Colonic mucosa (tissue), 4 donors: ENCODE measurements at regions not wholly inside any gene's neighbourhood (a gene's known extent, or its start where the extent isn't known, plus 50 kb on each side); places are given as distances from the start of the nearest gene placed in this dataset.

ENCODE experiments used
- DNase-seq: peaks from one replicate; pipeline ENCODE4 v3.0.0-alpha.2; 2020
- H3K27ac ChIP-seq: fragments of 200-600 bp; one replicate; pipeline ENCODE4 v1.8.0; 2021
- H3K27me3 ChIP-seq: fragments of 200-600 bp; one replicate; pipeline ENCODE4 v1.8.0; 2021
- H3K36me3 ChIP-seq: fragments of 200-600 bp; one replicate; pipeline ENCODE4 v1.8.0; 2021
- H3K4me1 ChIP-seq: fragments of 200-600 bp; one replicate; pipeline ENCODE4 v1.8.0; 2021; ENCODE audit warnings: mild to moderate bottlenecking
- H3K4me3 ChIP-seq: fragments of 200-600 bp; one replicate; pipeline ENCODE4 v1.8.0; 2021
- H3K9ac ChIP-seq, 2 donors: one replicate each; pipeline ENCODE4 v1.7.0; 2013; ENCODE audit warnings: control low read depth in 2 of 2, low read depth in 2 of 2, low read length in 2 of 2
- H3K9me3 ChIP-seq: fragments of 200-600 bp; one replicate; pipeline ENCODE4 v1.8.0; 2021
- CTCF ChIP-seq: fragments of 200-600 bp; IDR thresholded peaks from one replicate; pipeline ENCODE4 v1.8.0; 2022; ENCODE audit warnings: antibody characterized with exemption, mild to moderate bottlenecking
- intact Hi-C: fragments of 100-400 bp; cut with DNase I; formaldehyde crosslinking; loops from one replicate; pipeline ENCODE4 v1.14.1; 2022
- donor health status: healthy.
- donor health status: DM: no; HTN: no; CAD: no.
- donor health status: DM: no; HTN: no; CAD: no.

- Histone ChIP-seq H3K9me3 (no peaks in the 10 kb centered on the region), H3K9ac (no peak overlapping the region), H3K4me3 (no peak overlapping the region), H3K36me3 (no peaks in the 10 kb centered on the region), H3K4me1 (no peaks in the 10 kb centered on the region), H3K27ac (no peak overlapping the region), H3K27me3 (no peaks in the 10 kb centered on the region)
- intact Hi-C loops, result no loop called here
- no peak for DNase-seq
- no peak for TF ChIP-seq CTCF
These were observed 552.7 kb upstream of the NRP1 start for GRCh38 chr10:33887188-33887587.

- DNase-seq, result no peak
- Histone ChIP-seq H3K27me3 (no peaks in the 10 kb centered on the region), H3K36me3 (no peaks in the 10 kb centered on the region), H3K9me3 (no peaks in the 10 kb centered on the region), H3K4me1 (no peaks in the 10 kb centered on the region), H3K27ac (no peak overlapping the region), H3K4me3 (no peak overlapping the region), H3K9ac (no peak overlapping the region)
- no peak for TF ChIP-seq CTCF
- intact Hi-C loops, result no loop called here
These were observed 551.8 kb upstream of the NRP1 start for GRCh38 chr10:33886299-33886698.

- Histone ChIP-seq H3K4me3 (no peak overlapping the region), H3K9me3 (no peaks in the 10 kb centered on the region), H3K27me3 (no peaks in the 10 kb centered on the region), H3K9ac (no peak overlapping the region), H3K36me3 (no peaks in the 10 kb centered on the region), H3K27ac (no peak overlapping the region), H3K4me1 (no peaks in the 10 kb centered on the region)
- DNase-seq, result no peak
- TF ChIP-seq CTCF, result no peak
- intact Hi-C loops, result no loop called here
These were observed 550.1 kb upstream of the NRP1 start for GRCh38 chr10:33884604-33885003.

GRCh38 chr10:33883881-33884280, 549.4 kb upstream of the NRP1 start:
- TF ChIP-seq CTCF, result no peak
- Histone ChIP-seq H3K9ac (no peak overlapping the region), H3K4me3 (no peak overlapping the region), H3K4me1 (no peaks in the 10 kb centered on the region), H3K9me3 (no peaks in the 10 kb centered on the region), H3K27me3 (no peaks in the 10 kb centered on the region), H3K27ac (no peak overlapping the region), H3K36me3 (no peaks in the 10 kb centered on the region)
- intact Hi-C loops, result no loop called here
- DNase-seq, result no peak

GRCh38 chr10:33882996-33883395, 548.5 kb upstream of the NRP1 start:
- no peak for DNase-seq
- Histone ChIP-seq H3K36me3 (no peaks in the 10 kb centered on the region), H3K4me3 (no peak overlapping the region), H3K9me3 (no peaks in the 10 kb centered on the region), H3K9ac (no peak overlapping the region), H3K27ac (no peak overlapping the region), H3K27me3 (no peaks in the 10 kb centered on the region), H3K4me1 (no peaks in the 10 kb centered on the region)
- no peak for TF ChIP-seq CTCF
- intact Hi-C loops, result no loop called here

GRCh38 chr10:33880291-33880690, 545.8 kb upstream of the NRP1 start:
- no peak for DNase-seq
- Histone ChIP-seq H3K27ac (no peak overlapping the region), H3K9me3 (no peaks in the 10 kb centered on the region), H3K4me3 (no peak overlapping the region), H3K9ac (no peak overlapping the region), H3K27me3 (no peaks in the 10 kb centered on the region), H3K4me1 (no peaks in the 10 kb centered on the region), H3K36me3 (no peaks in the 10 kb centered on the region)
- intact Hi-C loops, result no loop called here
- TF ChIP-seq CTCF, result no peak
